Fibroblast of upper back skin (primary cell): ENCODE measurements at regions not wholly inside any gene's neighbourhood (a gene's known extent, or its start where the extent isn't known, plus 50 kb on each side); places are given as distances from the start of the nearest gene placed in this dataset.

Experiments
- DNase-seq: peaks from one replicate; pipeline ENCODE4 v3.0.0-alpha.2; 2013

GRCh38 chr10:29183301-29183945 lies 105.4 kb upstream of the LYZL1 start:
- no peak for DNase-seq

GRCh38 chr10:29184205-29185000 lies 104.5 kb upstream of the LYZL1 start:
- DNase-seq = no peak

GRCh38 chr10:29185050-29185449 lies 103.8 kb upstream of the LYZL1 start:
- no peak for DNase-seq

DNA sequence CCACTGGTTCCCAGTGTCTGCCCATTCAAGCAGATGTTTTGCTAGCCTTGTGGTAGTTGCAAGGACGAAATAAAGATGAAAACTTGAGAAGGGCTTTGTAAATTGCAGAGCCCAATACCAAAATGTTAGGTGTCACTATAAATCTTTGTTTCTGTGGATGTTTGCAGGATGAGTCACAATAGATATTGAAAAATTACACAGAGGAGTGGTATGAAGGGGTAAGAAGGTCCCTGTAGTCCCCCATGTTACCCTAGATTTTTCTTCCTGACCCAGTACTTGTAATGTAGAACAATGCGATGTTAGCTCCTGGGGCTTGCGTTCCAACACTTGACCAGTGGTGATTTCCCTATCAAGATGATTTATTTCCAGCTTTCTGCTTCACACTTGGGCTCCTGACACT lies 102.6 kb upstream of the LYZL1 start:
- DNase-seq = peak; percentile 35

DNA sequence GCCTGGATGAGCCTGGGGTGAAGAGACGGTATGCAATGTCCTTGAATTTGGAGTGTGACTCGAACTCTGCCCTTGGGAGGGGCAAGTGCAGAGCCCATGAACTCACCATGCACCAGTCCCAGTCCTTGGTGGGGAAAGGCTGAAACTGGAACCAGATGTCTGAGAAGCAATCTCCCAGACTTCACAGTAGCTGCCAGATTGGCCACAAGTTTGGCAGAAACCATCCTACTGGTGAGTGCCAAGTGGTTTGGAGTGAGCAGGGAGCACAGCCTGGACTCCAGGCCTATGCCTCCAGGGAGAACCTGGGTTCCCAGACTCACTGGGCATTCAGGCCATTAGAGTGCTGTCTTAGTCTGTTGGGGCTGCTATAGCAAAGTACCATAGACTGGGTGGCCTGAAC lies 99.6 kb upstream of the LYZL1 start:
- DNase-seq = peak; percentile 49

- no peak for DNase-seq
Measured at GRCh38 chr10:29191674-29192073, 97.2 kb upstream of the LYZL1 start.

GRCh38 chr10:29199339-29199738 lies 89.5 kb upstream of the LYZL1 start:
- no peak for DNase-seq

GRCh38 chr10:29199941-29200679 lies 88.8 kb upstream of the LYZL1 start:
- DNase-seq = no peak

- no peak for DNase-seq
Measured at GRCh38 chr10:29202386-29202940, 86.4 kb upstream of the LYZL1 start.

- DNase-seq = no peak
Measured at GRCh38 chr10:29203432-29203831, 85.4 kb upstream of the LYZL1 start.

- DNase-seq = peak; percentile 15
Measured at GRCh38 chr10:29204070-29204800, 84.6 kb upstream of the LYZL1 start.

- DNase-seq = no peak
Measured at GRCh38 chr10:29205787-29206186, 83.1 kb upstream of the LYZL1 start.

DNA sequence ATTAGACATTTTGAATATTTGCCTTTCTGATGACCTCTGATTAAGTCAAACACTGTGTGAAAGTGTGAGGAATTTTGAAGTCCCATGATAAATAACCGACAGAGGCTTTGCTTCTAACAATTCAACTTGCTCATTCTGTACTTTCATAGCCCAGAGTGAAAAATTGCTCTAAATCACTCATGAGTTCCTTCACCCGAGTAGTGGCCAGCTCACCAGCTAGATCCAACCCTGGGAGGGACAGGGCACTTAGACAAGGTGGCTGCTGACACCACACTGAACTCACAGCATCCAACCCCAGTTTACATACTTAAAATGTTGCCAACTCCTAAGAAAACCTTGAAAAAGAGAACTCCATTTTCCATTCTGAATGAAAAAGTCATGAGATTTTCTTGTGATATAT lies 80.0 kb upstream of the LYZL1 start:
- DNase-seq = no peak

DNA sequence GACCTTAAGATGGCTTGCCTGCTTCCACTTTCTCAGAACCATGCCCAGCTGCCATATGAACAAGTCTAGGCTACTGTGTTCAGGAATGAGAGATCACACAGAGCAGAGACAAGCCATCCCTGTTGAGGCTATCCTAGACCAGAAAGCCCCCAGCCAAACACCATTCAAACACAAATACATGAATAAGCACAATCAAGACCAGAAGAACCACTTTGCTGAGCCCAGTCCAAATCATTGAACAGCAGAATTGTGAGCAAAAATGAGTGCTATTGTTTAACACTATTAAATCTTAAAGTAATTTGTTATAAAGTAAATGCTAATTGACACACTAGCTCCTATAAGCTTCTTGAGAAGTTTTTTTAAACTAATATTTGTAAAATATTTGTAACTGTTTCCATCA lies 79.0 kb upstream of the LYZL1 start:
- no peak for DNase-seq

- no peak for DNase-seq
Measured at GRCh38 chr10:29210266-29210868, 78.5 kb upstream of the LYZL1 start.

GRCh38 chr10:29212597-29212996 lies 76.3 kb upstream of the LYZL1 start:
- DNase-seq = no peak

DNA sequence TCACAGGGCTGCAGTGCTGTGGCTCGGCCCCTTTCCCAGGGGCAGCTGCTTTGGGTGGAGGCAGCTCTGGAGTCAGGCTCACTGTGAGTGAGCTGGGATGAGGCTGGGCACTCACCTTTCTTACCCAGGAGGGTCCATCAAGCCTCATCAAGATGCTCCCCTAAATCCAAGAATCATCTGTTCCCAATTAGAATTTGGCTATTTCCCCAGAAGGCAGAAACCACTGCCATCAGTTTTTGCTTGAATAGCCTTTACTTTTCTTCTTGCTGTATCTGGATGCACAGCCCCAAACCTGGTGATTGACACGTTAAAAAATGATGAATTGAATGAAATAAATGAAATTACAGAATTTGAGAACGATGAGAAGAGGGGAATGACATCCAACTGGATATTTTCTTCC lies 74.3 kb upstream of the LYZL1 start:
- peak; percentile 25 for DNase-seq

- no peak for DNase-seq
Measured at GRCh38 chr10:29217292-29217738, 71.6 kb upstream of the LYZL1 start.

- DNase-seq = no peak
Measured at GRCh38 chr10:29223326-29223725, 65.5 kb upstream of the LYZL1 start.

DNA sequence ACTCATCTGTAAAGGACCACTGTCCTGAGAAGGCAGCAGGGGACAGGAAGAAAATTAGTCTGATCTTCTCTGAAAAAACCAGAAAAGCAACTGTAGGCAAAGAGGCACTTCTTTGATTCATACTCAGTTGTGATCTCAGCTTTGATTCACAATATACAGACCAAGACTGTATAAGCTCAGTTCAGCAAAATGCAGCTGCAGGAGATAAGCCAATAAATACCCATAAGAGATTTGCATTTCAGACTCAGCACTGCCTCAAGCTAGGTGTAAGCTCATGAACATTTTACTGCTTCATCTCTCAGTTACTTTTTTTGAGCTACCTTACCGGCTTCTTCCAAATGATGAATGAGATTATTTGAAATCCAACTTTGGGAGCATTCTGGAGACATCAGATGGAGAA lies 64.2 kb upstream of the LYZL1 start:
- no peak for DNase-seq

- no peak for DNase-seq
Measured at GRCh38 chr10:29227201-29227600, 61.7 kb upstream of the LYZL1 start.

- DNase-seq = peak; percentile 3
Measured at GRCh38 chr10:29228562-29228961, 60.3 kb upstream of the LYZL1 start.
